ENCODE measurements at regions not wholly inside any gene's neighbourhood (a gene's known extent, or its start where the extent isn't known, plus 50 kb on each side); places are given as distances from the start of the nearest gene placed in this dataset.
"Not testable (repeated sequence)": the region's sequence is repeated elsewhere in the genome, so short reads cannot be mapped to it uniquely, and the experiment has no call there.

DNA sequence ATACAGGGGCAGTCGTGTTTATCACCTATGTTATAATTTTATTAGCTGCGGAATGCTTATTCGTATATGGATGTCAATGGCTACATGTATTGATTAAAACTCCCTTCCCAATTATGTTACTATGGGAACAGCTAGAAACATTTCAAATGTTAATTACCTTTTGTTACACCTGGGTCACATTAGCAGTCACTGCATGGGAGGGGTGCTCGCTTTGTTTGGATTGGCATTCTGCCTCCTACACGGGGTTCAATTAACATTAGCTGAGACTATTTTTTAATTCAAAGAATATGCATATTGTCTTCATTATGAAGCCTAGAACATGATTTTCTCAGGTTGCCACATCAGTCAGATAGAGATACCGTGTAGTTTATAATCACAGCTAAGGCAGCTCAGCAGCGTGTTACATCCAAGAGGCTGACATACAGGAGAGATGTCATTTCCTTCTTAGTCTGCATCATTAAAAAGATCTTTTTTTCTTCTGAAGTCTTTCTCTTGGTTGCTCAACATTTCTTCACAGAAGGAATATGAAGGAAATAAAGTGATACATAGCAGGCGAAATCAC lies 76.2 kb upstream of the RPS6KA2 start:
- no peak overlapping the region for H3K9ac ChIP-seq

GRCh38 chr6:166701424-166701823 lies 74.4 kb upstream of the RPS6KA2 start:
- not testable (repeated sequence) for H3K27me3 Mint-ChIP-seq (ENCODE audit: insufficient read depth, low read depth); H3K9me3 ChIP-seq (ENCODE audit: low read depth); H3K36me3 ChIP-seq; H3K9ac ChIP-seq; H3K27ac ChIP-seq; H3K9me3 Mint-ChIP-seq; DNase-seq (ENCODE audit: low spot score); H3K4me1 ChIP-seq; H4K20me1 ChIP-seq (ENCODE audit: low read depth); H3K4me3 Mint-ChIP-seq; H3K36me3 Mint-ChIP-seq; H3K27me3 ChIP-seq; H3K4me3 ChIP-seq; H3F3A ChIP-seq (ENCODE audit: low read depth); H3K4me1 Mint-ChIP-seq; H3K4me2 ChIP-seq; H3K27ac Mint-ChIP-seq; H3K79me2 ChIP-seq (ENCODE audit: low read depth); H2AFZ ChIP-seq (replicated peaks)

More for the DNA sequence above, 76.2 kb upstream of the RPS6KA2 start:
- H2AFZ ChIP-seq (replicated peaks), result no peak overlapping the region
- peaks cover 12% of the 10 kb centered on the region for H3K27me3 ChIP-seq
- Mint-ChIP-seq H3K27me3 (ENCODE audit: insufficient read depth, low read depth) (no peaks in the 10 kb centered on the region), H3K4me3 (no peak overlapping the region), H3K4me1 (peaks cover 2% of the 10 kb centered on the region), H3K27ac (no peak overlapping the region), H3K36me3 (peaks cover 3% of the 10 kb centered on the region), H3K9me3 (no peaks in the 10 kb centered on the region)
- H3K4me1 ChIP-seq, result no peaks in the 10 kb centered on the region
- no peaks in the 10 kb centered on the region for H3K9me3 ChIP-seq (ENCODE audit: low read depth)
- H3K27ac ChIP-seq, result no peak overlapping the region
- no peak overlapping the region for H3K4me3 ChIP-seq
- no peak for DNase-seq (ENCODE audit: low spot score)
- TF ChIP-seq CTCF (IDR thresholded peaks at IDR 0.05) (no peak), EZH2 (IDR thresholded peaks at IDR 0.05) (no peak), EZH2phosphoT487 (IDR thresholded peaks at IDR 0.05) (no peak)
- H3F3A ChIP-seq (ENCODE audit: low read depth), result peaks cover 2% of the 10 kb centered on the region
- H3K36me3 ChIP-seq, result no peaks in the 10 kb centered on the region
- H3K79me2 ChIP-seq (ENCODE audit: low read depth), result no peaks in the 10 kb centered on the region
- no peak overlapping the region for H3K4me2 ChIP-seq
- H4K20me1 ChIP-seq (ENCODE audit: low read depth), result no peaks in the 10 kb centered on the region

DNA sequence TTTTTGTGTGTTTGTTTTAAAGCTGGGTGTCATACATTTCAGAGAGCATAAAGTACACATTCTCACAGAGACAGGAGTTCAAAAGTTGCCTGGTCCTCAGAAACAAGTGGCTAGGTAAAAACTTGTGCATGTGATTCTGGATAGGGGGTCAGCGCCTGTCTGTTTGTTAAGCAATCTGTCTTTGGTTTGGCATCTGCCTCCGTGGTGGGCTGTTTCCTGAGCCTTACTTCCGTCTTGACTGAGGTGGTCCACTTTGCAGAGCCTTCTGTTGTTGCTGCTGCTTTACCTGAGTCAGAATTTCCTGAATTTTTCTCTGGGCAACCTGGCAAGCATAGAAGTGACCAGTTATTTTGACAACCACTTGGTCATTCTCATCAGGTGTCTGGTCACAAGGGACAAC lies 73.8 kb upstream of the RPS6KA2 start:
- H3K9me3 ChIP-seq (ENCODE audit: low read depth); H3K4me3 ChIP-seq; H3K79me2 ChIP-seq (ENCODE audit: low read depth); H3K27me3 ChIP-seq; H3K27me3 Mint-ChIP-seq (ENCODE audit: insufficient read depth, low read depth); H4K20me1 ChIP-seq (ENCODE audit: low read depth); H3K9me3 Mint-ChIP-seq; H3K9ac ChIP-seq; H3K36me3 ChIP-seq; H3K4me3 Mint-ChIP-seq; DNase-seq (ENCODE audit: low spot score); H2AFZ ChIP-seq (replicated peaks); H3K27ac Mint-ChIP-seq; H3K4me2 ChIP-seq; H3F3A ChIP-seq (ENCODE audit: low read depth); H3K27ac ChIP-seq; H3K36me3 Mint-ChIP-seq; H3K4me1 Mint-ChIP-seq; H3K4me1 ChIP-seq: not testable (repeated sequence)

DNA sequence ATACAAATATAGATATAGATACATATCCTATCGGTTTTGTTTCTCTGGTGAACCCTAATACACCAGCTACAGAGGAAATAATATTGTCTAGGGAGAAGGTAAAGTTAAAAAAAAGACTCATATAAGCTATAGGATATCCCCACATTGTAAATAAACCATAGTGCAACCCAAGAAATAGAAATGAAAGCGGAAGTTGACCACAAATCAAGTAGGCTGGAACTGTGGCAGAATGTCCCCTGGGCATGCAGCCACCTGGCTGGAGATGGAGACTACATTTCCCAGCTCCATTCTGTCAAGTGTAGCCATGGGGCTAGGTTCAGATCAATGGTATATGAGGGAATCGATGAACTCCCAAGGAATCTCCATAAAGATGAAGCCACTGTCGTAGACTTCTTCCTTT lies 70.1 kb upstream of the RPS6KA2 start:
- DNase-seq (ENCODE audit: low spot score), result no peak
- Histone ChIP-seq H3K9me3 (ENCODE audit: low read depth) (no peaks in the 10 kb centered on the region), H3K4me1 (no peaks in the 10 kb centered on the region), H3K9ac (no peak overlapping the region), H3K36me3 (no peaks in the 10 kb centered on the region), H3K4me2 (no peak overlapping the region), H2AFZ (replicated peaks) (no peak overlapping the region), H4K20me1 (ENCODE audit: low read depth) (no peaks in the 10 kb centered on the region), H3K27me3 (no peaks in the 10 kb centered on the region), H3K79me2 (ENCODE audit: low read depth) (no peaks in the 10 kb centered on the region), H3K4me3 (no peak overlapping the region), H3F3A (ENCODE audit: low read depth) (peaks cover 2% of the 10 kb centered on the region), H3K27ac (no peak overlapping the region)
- TF ChIP-seq CTCF (IDR thresholded peaks at IDR 0.05) (no peak), EZH2phosphoT487 (IDR thresholded peaks at IDR 0.05) (no peak), EZH2 (IDR thresholded peaks at IDR 0.05) (no peak)
- Mint-ChIP-seq H3K4me1 (no peaks in the 10 kb centered on the region), H3K9me3 (no peaks in the 10 kb centered on the region), H3K27ac (no peak overlapping the region), H3K4me3 (no peak overlapping the region), H3K36me3 (peaks cover 3% of the 10 kb centered on the region), H3K27me3 (ENCODE audit: insufficient read depth, low read depth) (no peaks in the 10 kb centered on the region)

Measured in neural progenitor cell (in vitro differentiated cells).